HT1080 (cell line): ENCODE measurements at regions not wholly inside any gene's neighbourhood (a gene's known extent, or its start where the extent isn't known, plus 50 kb on each side); places are given as distances from the start of the nearest gene placed in this dataset.
"Not testable (repeated sequence)": the region's sequence is repeated elsewhere in the genome, so short reads cannot be mapped to it uniquely, and the experiment has no call there.

Source experiments
- DNase-seq: peaks from one replicate; pipeline ENCODE4 v3.0.0-alpha.2; 2015; ENCODE audit warnings: low read depth

GRCh38 chr2:234566622-234567021 is 69.7 kb upstream of the ARL4C start:
- DNase-seq = no peak

- DNase-seq = no peak
Measured at GRCh38 chr2:234565842-234566619, 69.2 kb upstream of the ARL4C start.

- DNase-seq = no peak
Measured at GRCh38 chr2:234565201-234565600, 68.3 kb upstream of the ARL4C start.

- no peak for DNase-seq
Measured at GRCh38 chr2:234564699-234565098, 67.8 kb upstream of the ARL4C start.

GRCh38 chr2:234559609-234560008 is 62.7 kb upstream of the ARL4C start:
- no peak for DNase-seq

- no peak for DNase-seq
Measured at GRCh38 chr2:234558642-234559041, 61.8 kb upstream of the ARL4C start.

GRCh38 chr2:234556848-234557573 is 60.1 kb upstream of the ARL4C start:
- peak; percentile 35 for DNase-seq

- peak; percentile 59 for DNase-seq
Measured at GRCh38 chr2:234555616-234556249, 58.9 kb upstream of the ARL4C start.

GRCh38 chr2:234555161-234555560 is 58.3 kb upstream of the ARL4C start:
- DNase-seq = no peak

GRCh38 chr2:234553223-234553622 is 56.3 kb upstream of the ARL4C start:
- not testable (repeated sequence) for DNase-seq

GRCh38 chr2:234550511-234551107 is 53.7 kb upstream of the ARL4C start:
- peak; percentile 80 for DNase-seq

GRCh38 chr2:234550056-234550455 is 53.2 kb upstream of the ARL4C start:
- no peak for DNase-seq

- no peak for DNase-seq
Measured at GRCh38 chr2:234548695-234549420, 52.0 kb upstream of the ARL4C start.

GRCh38 chr2:234546770-234547169 is 49.9 kb upstream of the ARL4C start:
- DNase-seq = no peak
